Mucosa of rectum (tissue), 2 donors: ENCODE measurements at regions not wholly inside any gene's neighbourhood (a gene's known extent, or its start where the extent isn't known, plus 50 kb on each side); places are given as distances from the start of the nearest gene placed in this dataset.

ENCODE experiments used
- H3K27ac ChIP-seq, 2 donors: one replicate each; pipeline ENCODE4 v1.7.0; 2013; ENCODE audit warnings: inconsistent platforms in 2 of 2, low read depth in 2 of 2, low read length in 2 of 2
- H3K27me3 ChIP-seq, 2 donors: one replicate each; pipeline ENCODE4 v1.7.0; 2013; ENCODE audit warnings: low read length in 2 of 2; ENCODE audit not compliant: control insufficient read depth in 2 of 2, insufficient read depth in 2 of 2
- H3K36me3 ChIP-seq, 2 donors: one replicate each; pipeline ENCODE4 v1.7.0; 2013; ENCODE audit warnings: low read length in 2 of 2; ENCODE audit not compliant: control insufficient read depth in 2 of 2, insufficient read depth in 2 of 2
- H3K4me1 ChIP-seq, 2 donors: one replicate each; pipeline ENCODE4 v1.7.0; 2013; ENCODE audit warnings: low read length in 2 of 2, mild to moderate bottlenecking in 1 of 2; ENCODE audit not compliant: control insufficient read depth in 2 of 2, insufficient read depth in 2 of 2
- H3K4me3 ChIP-seq, 2 donors: one replicate each; pipeline ENCODE4 v1.7.0; 2013; ENCODE audit warnings: low read length in 2 of 2
- H3K9ac ChIP-seq, 2 donors: one replicate each; pipeline ENCODE4 v1.7.0; 2013; ENCODE audit warnings: low read length in 2 of 2, low read depth in 1 of 2, mild to moderate bottlenecking in 1 of 2
- H3K9me3 ChIP-seq, 2 donors: one replicate each; pipeline ENCODE4 v1.7.0; 2013; ENCODE audit warnings: low read length in 2 of 2; ENCODE audit not compliant: control insufficient read depth in 2 of 2
- donor health status: healthy.
- donor health status: Normal muscosa, but diverticular disease.

DNA sequence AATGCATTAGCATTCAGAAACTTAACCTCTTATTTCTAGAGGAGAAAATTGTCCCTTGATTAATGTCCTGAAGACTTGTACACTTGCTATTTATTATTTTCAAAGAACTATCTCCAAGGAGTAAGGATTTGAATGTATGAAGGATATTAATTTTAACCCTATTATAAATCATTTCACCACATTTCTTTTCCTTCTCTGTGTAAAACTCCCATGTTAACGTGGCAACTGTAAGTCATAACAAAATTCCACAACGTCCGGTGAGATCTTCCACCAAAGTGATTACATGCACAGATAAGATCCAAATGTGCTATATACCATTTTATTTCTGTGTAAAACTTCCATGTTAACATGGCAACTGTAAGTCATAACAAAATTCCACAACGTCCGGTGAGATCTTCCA is 229.1 kb upstream of the ARHGEF26 start:
- Histone ChIP-seq H3K27me3 (no peaks in the 10 kb centered on the region), H3K36me3 (no peaks in the 10 kb centered on the region), H3K9ac (no peak overlapping the region), H3K9me3 (no peaks in the 10 kb centered on the region), H3K27ac (no peak overlapping the region), H3K4me1 (no peaks in the 10 kb centered on the region), H3K4me3 (no peak overlapping the region)

DNA sequence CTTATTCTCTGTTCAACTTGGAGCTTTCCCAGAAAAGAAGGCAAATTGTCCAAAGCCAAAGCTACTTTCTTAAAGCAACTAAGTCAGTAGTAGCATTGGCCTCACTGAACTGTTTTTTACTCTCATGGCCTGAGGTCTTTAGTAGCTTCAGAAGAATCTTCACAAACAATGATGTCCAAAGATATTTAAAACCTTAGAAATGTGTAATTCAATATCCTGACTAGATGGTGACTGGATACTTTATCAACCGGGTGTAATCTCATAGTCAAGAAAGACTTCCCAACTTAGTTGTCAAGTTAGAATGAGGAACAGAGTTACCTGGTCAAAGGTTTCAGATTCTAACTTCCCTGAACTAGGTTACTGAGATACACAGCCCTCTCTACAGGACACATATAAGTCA is 226.3 kb upstream of the ARHGEF26 start:
- no peaks in the 10 kb centered on the region for H3K27me3 ChIP-seq
- no peak overlapping the region for H3K9ac ChIP-seq
- no peaks in the 10 kb centered on the region for H3K36me3 ChIP-seq
- H3K9me3 ChIP-seq, result no peaks in the 10 kb centered on the region
- no peak overlapping the region for H3K27ac ChIP-seq
- no peaks in the 10 kb centered on the region for H3K4me1 ChIP-seq
- H3K4me3 ChIP-seq, result no peak overlapping the region

- Histone ChIP-seq H3K27me3 (no peaks in the 10 kb centered on the region), H3K27ac (no peak overlapping the region), H3K4me3 (no peak overlapping the region), H3K9ac (no peak overlapping the region), H3K4me1 (no peaks in the 10 kb centered on the region), H3K36me3 (no peaks in the 10 kb centered on the region), H3K9me3 (no peaks in the 10 kb centered on the region)
Measured at GRCh38 chr3:153896197-153896596, 225.0 kb upstream of the ARHGEF26 start.

DNA sequence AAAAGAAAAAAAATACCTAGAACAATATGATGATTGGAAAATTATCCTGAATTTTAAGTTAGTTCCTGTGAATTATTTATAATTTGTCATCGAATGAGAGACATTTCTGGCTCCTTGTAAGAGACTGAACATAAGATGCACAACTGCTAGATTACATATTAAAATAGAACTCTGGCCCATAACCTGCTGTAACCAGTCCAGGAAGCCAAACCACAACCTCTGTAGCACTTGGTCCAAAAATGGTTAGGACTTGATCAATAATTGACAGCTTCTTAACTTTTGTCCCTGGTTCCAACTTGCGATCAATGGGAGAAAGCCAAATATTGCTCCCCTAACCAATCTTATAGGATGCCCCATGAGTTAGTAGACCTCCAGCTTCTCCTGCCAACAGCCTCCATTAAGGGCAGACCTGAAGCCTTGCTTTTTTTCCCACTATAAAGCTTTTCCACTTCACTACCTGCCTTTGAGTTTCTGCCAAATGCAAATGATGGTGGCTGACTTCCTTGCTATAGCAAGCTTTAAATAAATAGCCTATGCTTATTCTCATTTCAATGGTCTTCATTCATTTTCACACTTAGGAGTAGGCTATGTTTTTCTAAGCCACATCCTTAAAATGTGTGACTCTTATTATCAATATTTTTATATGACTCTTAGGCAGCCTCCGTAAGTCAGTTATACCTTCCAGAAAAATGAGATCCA is 224.0 kb upstream of the ARHGEF26 start:
- Histone ChIP-seq H3K27me3 (no peaks in the 10 kb centered on the region), H3K36me3 (no peaks in the 10 kb centered on the region), H3K4me3 (no peak overlapping the region), H3K9ac (no peak overlapping the region), H3K9me3 (no peaks in the 10 kb centered on the region), H3K27ac (no peak overlapping the region), H3K4me1 (no peaks in the 10 kb centered on the region)

GRCh38 chr3:153897842-153898241 is 223.3 kb upstream of the ARHGEF26 start:
- no peaks in the 10 kb centered on the region for H3K27me3 ChIP-seq
- no peak overlapping the region for H3K4me3 ChIP-seq
- no peak overlapping the region for H3K9ac ChIP-seq
- no peaks in the 10 kb centered on the region for H3K36me3 ChIP-seq
- H3K27ac ChIP-seq, result no peak overlapping the region
- H3K9me3 ChIP-seq, result no peaks in the 10 kb centered on the region
- H3K4me1 ChIP-seq, result no peaks in the 10 kb centered on the region

GRCh38 chr3:153901152-153901551 is 220.0 kb upstream of the ARHGEF26 start:
- H3K27ac ChIP-seq, result no peak overlapping the region

DNA sequence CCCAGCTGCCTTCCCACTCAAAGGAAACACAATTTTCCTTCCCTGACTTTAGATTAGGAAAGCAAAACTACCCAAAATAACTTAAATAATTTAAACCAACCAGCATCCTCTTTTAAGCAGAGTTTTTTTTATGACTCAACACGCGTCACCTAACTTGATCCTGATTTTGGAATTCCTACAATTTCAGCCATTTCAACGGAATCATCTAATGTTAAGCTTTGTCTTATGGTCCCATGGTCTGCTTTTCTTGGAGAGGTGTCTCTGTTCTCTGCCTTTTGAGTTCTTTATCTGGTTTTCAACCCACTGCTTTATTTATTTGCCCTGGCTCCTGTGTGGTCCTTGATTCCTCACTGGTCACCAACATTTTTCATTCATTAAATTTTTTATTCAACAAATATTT is 219.2 kb upstream of the ARHGEF26 start:
- H3K27me3 ChIP-seq, result no peaks in the 10 kb centered on the region
- H3K4me3 ChIP-seq, result no peak overlapping the region
- no peak overlapping the region for H3K9ac ChIP-seq
- H3K9me3 ChIP-seq, result no peaks in the 10 kb centered on the region
- no peak overlapping the region for H3K27ac ChIP-seq
- no peaks in the 10 kb centered on the region for H3K4me1 ChIP-seq
- H3K36me3 ChIP-seq, result no peaks in the 10 kb centered on the region

More at GRCh38 chr3:153901152-153901551, 220.0 kb upstream of the ARHGEF26 start:
- H3K4me3 ChIP-seq, result no peak overlapping the region
- H3K9me3 ChIP-seq, result no peaks in the 10 kb centered on the region
- no peak overlapping the region for H3K9ac ChIP-seq
- no peaks in the 10 kb centered on the region for H3K27me3 ChIP-seq
- no peaks in the 10 kb centered on the region for H3K4me1 ChIP-seq
- no peaks in the 10 kb centered on the region for H3K36me3 ChIP-seq

- H3K27ac ChIP-seq, result no peak overlapping the region
- H3K27me3 ChIP-seq, result no peaks in the 10 kb centered on the region
- H3K9me3 ChIP-seq, result no peaks in the 10 kb centered on the region
- H3K4me3 ChIP-seq, result no peak overlapping the region
- H3K9ac ChIP-seq, result no peak overlapping the region
- H3K4me1 ChIP-seq, result no peaks in the 10 kb centered on the region
- H3K36me3 ChIP-seq, result no peaks in the 10 kb centered on the region
Measured at GRCh38 chr3:153903430-153903829, 217.8 kb upstream of the ARHGEF26 start.

DNA sequence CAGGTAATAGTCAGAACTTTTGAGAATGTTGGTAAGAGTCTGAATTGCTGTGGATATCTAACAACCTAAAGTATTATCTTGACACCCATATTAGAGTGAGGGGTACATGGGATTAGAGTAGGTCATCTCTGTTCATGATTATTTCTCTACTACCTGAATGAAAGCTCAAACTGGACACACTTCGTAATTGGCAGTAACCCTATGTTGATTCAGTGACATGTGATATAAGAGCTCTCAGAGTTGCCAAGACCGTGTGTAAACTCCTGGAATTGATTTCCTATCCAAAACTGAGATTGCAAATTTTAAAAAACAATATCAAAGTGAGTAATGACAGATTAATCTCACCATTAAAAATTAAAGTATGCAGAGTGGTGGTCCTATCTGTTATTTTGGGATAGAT is 214.8 kb upstream of the ARHGEF26 start:
- Histone ChIP-seq H3K27ac (no peak overlapping the region), H3K9ac (no peak overlapping the region), H3K9me3 (no peaks in the 10 kb centered on the region), H3K4me3 (no peak overlapping the region), H3K36me3 (no peaks in the 10 kb centered on the region), H3K27me3 (no peaks in the 10 kb centered on the region), H3K4me1 (no peaks in the 10 kb centered on the region)

DNA sequence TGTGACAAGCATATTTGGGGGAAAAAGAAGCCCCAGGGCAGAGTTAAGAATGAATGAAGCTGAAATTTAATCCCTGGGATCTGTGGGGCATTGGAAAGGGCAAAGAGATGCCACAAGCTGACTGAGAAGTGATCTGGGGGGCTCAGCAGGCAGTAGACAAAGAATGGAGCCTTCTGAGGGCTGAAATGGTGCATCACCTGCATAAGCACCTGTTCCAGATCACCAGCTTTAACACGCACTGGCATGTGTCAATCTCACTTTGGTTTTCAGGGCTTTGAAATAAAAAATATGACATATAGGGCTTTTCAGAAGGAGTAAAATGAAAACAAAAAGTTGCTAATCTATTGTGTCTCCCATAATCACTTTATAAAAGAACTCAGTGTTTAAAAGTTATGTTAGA is 210.8 kb upstream of the ARHGEF26 start:
- H3K27me3 ChIP-seq, result no peaks in the 10 kb centered on the region
- no peaks in the 10 kb centered on the region for H3K9me3 ChIP-seq
- no peaks in the 10 kb centered on the region for H3K36me3 ChIP-seq
- H3K9ac ChIP-seq, result no peak overlapping the region
- H3K27ac ChIP-seq, result no peak overlapping the region
- H3K4me3 ChIP-seq, result no peak overlapping the region
- H3K4me1 ChIP-seq, result no peaks in the 10 kb centered on the region

GRCh38 chr3:153911116-153911515 is 210.1 kb upstream of the ARHGEF26 start:
- no peak overlapping the region for H3K4me3 ChIP-seq
- H3K9ac ChIP-seq, result no peak overlapping the region
- no peaks in the 10 kb centered on the region for H3K36me3 ChIP-seq
- H3K9me3 ChIP-seq, result no peaks in the 10 kb centered on the region
- H3K27me3 ChIP-seq, result no peaks in the 10 kb centered on the region
- H3K4me1 ChIP-seq, result no peaks in the 10 kb centered on the region
- no peak overlapping the region for H3K27ac ChIP-seq
